ENCODE measurements at regions not wholly inside any gene's neighbourhood (a gene's known extent, or its start where the extent isn't known, plus 50 kb on each side); places are given as distances from the start of the nearest gene placed in this dataset.
"Not testable (repeated sequence)": the region's sequence is repeated elsewhere in the genome, so short reads cannot be mapped to it uniquely, and the experiment has no call there.

- TF ChIP-seq CTCF (IDR thresholded peaks at IDR 0.05; ENCODE audit: low read length); EZH2 (optimal IDR thresholded peaks at IDR 0.05; ENCODE audit: low read depth, low read length); EZH2phosphoT487 (IDR thresholded peaks at IDR 0.05; ENCODE audit: low read length): not testable (repeated sequence)
Measured at GRCh38 chr20:5677944-5678343, 67.1 kb upstream of the GPCPD1 start.

All from MM.1S (cell line).